ENCODE measurements at regions not wholly inside any gene's neighbourhood (a gene's known extent, or its start where the extent isn't known, plus 50 kb on each side); places are given as distances from the start of the nearest gene placed in this dataset.

DNA sequence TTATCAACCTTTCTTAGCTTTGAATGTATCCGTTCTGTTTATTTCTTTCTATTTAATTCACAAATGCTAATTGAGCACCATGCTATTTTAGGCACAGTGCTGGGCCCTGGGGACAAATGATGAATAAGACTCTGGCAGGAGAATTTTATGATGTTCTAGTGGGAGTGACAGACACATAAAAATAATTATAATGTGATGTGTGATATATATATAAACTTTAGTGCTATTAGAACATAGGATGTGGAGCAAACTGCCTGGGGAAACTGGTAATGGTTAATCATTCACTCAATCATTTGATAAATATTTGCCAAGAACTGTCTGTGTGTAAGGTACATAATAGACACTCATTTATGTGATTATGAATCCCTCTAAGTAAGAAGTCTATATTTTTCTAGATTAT lies 50.7 kb upstream of the FRY start:
- TF ChIP-seq, protein P1, sequence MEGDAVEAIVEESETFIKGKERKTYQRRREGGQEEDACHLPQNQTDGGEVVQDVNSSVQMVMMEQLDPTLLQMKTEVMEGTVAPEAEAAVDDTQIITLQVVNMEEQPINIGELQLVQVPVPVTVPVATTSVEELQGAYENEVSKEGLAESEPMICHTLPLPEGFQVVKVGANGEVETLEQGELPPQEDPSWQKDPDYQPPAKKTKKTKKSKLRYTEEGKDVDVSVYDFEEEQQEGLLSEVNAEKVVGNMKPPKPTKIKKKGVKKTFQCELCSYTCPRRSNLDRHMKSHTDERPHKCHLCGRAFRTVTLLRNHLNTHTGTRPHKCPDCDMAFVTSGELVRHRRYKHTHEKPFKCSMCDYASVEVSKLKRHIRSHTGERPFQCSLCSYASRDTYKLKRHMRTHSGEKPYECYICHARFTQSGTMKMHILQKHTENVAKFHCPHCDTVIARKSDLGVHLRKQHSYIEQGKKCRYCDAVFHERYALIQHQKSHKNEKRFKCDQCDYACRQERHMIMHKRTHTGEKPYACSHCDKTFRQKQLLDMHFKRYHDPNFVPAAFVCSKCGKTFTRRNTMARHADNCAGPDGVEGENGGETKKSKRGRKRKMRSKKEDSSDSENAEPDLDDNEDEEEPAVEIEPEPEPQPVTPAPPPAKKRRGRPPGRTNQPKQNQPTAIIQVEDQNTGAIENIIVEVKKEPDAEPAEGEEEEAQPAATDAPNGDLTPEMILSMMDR (IDR thresholded peaks at IDR 0.05) = no peak
- TF ChIP-seq POLR2A (IDR thresholded peaks at IDR 0.05) = no peak
